MM.1S (cell line): ENCODE measurements at regions not wholly inside any gene's neighbourhood (a gene's known extent, or its start where the extent isn't known, plus 50 kb on each side); places are given as distances from the start of the nearest gene placed in this dataset.

Experiments
- DNase-seq: peaks from one replicate; pipeline ENCODE4 v3.0.0-alpha.2; 2015
- H2AFZ ChIP-seq: fragments of 300-600 bp; sonication (generic); 2 replicates; pipeline ENCODE4 v1.6.0; 2016; ENCODE audit warnings: antibody characterized with exemption, low read length
- H3F3A ChIP-seq: fragments of 300-600 bp; sonication (generic); 2 replicates; pipeline ENCODE4 v1.6.1; 2016; ENCODE audit warnings: mild to moderate bottlenecking, antibody characterized with exemption, low read length, moderate library complexity, mixed read lengths; ENCODE audit not compliant: insufficient read depth
- H3K27ac ChIP-seq: fragments of 300-600 bp; sonication (generic); 2 replicates; pipeline ENCODE4 v1.5.1; 2016; ENCODE audit warnings: mild to moderate bottlenecking, low read length
- H3K27me3 ChIP-seq: fragments of 300-600 bp; sonication (generic); replicated peaks from 2 replicates; pipeline ENCODE4 v1.6.0; 2016; ENCODE audit warnings: low read length; ENCODE audit not compliant: insufficient read depth
- H3K36me3 ChIP-seq: fragments of 300-600 bp; sonication (generic); replicated peaks from 2 replicates; pipeline ENCODE4 v1.6.1; 2016; ENCODE audit warnings: mild to moderate bottlenecking, low read length, mixed read lengths; ENCODE audit not compliant: insufficient read depth
- H3K4me1 ChIP-seq: fragments of 300-600 bp; sonication (generic); 2 replicates; pipeline ENCODE4 v1.6.1; 2016; ENCODE audit warnings: low read length, mixed read lengths
- H3K4me2 ChIP-seq: fragments of 300-600 bp; sonication (generic); 2 replicates; pipeline ENCODE4 v1.6.0; 2016; ENCODE audit warnings: low read depth, low read length
- H3K4me3 ChIP-seq: fragments of 300-600 bp; sonication (generic); 2 replicates; pipeline ENCODE4 v1.5.1; 2016; ENCODE audit warnings: low read length, mixed read lengths
- H3K79me2 ChIP-seq: fragments of 300-600 bp; sonication (generic); 2 replicates; pipeline ENCODE4 v1.6.1; 2016; ENCODE audit warnings: mixed run types, low read length, mixed read lengths
- H3K9ac ChIP-seq: fragments of 300-600 bp; sonication (generic); 2 replicates; pipeline ENCODE4 v1.6.1; 2016; ENCODE audit warnings: low read length, mixed read lengths
- H3K9me2 ChIP-seq: fragments of 300-600 bp; sonication (generic); replicated peaks from 2 replicates; pipeline ENCODE4 v1.6.1; 2016; ENCODE audit warnings: mild to moderate bottlenecking, low read length, mixed read lengths; ENCODE audit not compliant: insufficient read depth
- H3K9me3 ChIP-seq: fragments of 300-600 bp; sonication (generic); replicated peaks from 2 replicates; pipeline ENCODE4 v1.6.1; 2016; ENCODE audit warnings: mild to moderate bottlenecking, low read length, mixed read lengths; ENCODE audit not compliant: insufficient read depth
- H4K20me1 ChIP-seq: fragments of 300-600 bp; sonication (generic); 2 replicates; pipeline ENCODE4 v1.6.1; 2016; ENCODE audit warnings: mild to moderate bottlenecking, low read length, moderate library complexity, mixed read lengths; ENCODE audit not compliant: insufficient read depth
- CTCF ChIP-seq: fragments of 300-600 bp; sonication (generic); IDR thresholded peaks from 2 replicates; pipeline ENCODE4 v1.5.1; 2016; ENCODE audit warnings: antibody characterized with exemption, low read length, mixed read lengths
- EZH2 ChIP-seq: fragments of 300-600 bp; sonication (generic); optimal IDR thresholded peaks from 2 replicates; pipeline ENCODE3; 2017; ENCODE audit warnings: low read depth, mild to moderate bottlenecking, antibody characterized with exemption, low read length, mixed read lengths
- EZH2phosphoT487 ChIP-seq: fragments of 300-600 bp; sonication (generic); IDR thresholded peaks from 2 replicates; pipeline ENCODE4 v1.6.1; 2018; ENCODE audit warnings: antibody characterized with exemption, low read length

- no peaks in the 10 kb centered on the region for H3K79me2 ChIP-seq
- no peak overlapping the region for H3K4me3 ChIP-seq
- no peak overlapping the region for H3K4me2 ChIP-seq
- no peaks in the 10 kb centered on the region for H3K36me3 ChIP-seq
- no peak overlapping the region for H3K9ac ChIP-seq
- no peaks in the 10 kb centered on the region for H4K20me1 ChIP-seq
- no peak for DNase-seq
- H2AFZ ChIP-seq = no peak overlapping the region
- no peaks in the 10 kb centered on the region for H3K4me1 ChIP-seq
- no peaks in the 10 kb centered on the region for H3K9me2 ChIP-seq
- TF ChIP-seq EZH2phosphoT487 = no peak
- no peak for TF ChIP-seq CTCF
- no peak for TF ChIP-seq EZH2
- H3F3A ChIP-seq = no peaks in the 10 kb centered on the region
- no peaks in the 10 kb centered on the region for H3K27me3 ChIP-seq
- H3K9me3 ChIP-seq = no peaks in the 10 kb centered on the region
- H3K27ac ChIP-seq = no peak overlapping the region
Observed at GRCh38 chr15:54687628-54688027, 509.1 kb downstream of the RSL24D1 start.
